ENCODE measurements at regions not wholly inside any gene's neighbourhood (a gene's known extent, or its start where the extent isn't known, plus 50 kb on each side); places are given as distances from the start of the nearest gene placed in this dataset.

DNA sequence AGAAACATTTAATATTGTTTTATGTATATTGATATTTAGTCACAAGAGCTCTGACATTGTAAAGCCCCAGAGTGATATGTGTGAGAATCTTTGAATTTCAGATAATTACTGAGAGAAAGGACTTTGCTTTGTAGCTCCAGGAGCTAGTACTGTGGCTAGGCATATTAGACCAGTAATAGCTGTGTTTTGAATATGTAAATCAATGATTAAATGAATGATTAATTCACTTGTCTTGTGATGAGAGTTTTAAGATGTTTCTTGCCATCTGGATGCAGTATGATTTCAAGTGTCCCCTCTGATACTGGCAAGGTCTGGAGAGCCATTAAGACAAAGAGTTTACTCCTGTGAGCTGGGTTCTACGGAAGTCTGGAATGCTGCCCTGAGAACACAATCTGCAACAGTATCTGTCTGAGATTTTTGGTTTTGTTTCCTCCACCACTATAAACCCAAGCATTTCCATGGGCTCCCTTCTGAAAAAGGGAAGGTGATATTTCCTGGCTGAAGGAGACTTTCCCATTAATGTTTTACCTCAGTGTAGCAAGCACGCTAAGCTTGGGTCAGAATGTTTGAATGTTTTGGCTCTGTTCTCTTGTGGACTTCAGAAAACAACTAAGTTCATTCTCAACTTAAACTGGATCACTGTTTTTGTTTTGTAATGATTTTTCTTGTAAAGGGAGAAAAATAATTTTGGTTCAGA is 61.3 kb upstream of the BICC1 start:
- no peaks in the 10 kb centered on the region for H3K27me3 ChIP-seq (replicated peaks; ENCODE audit: insufficient read depth)
- no peaks in the 10 kb centered on the region for H3K9me2 ChIP-seq (ENCODE audit: insufficient read depth)
- H3K36me3 ChIP-seq (ENCODE audit: low read depth): no peaks in the 10 kb centered on the region
- no peak overlapping the region for H3K4me3 ChIP-seq
- no peak overlapping the region for H3K9ac ChIP-seq
- H2AFZ ChIP-seq: peak overlapping the region; percentile 41
- H3K4me1 ChIP-seq (ENCODE audit: insufficient read depth): peaks cover 10% of the 10 kb centered on the region
- peaks cover 10% of the 10 kb centered on the region; the same call in 1 of the 2 replicates for H3F3A ChIP-seq (ENCODE audit: insufficient read depth)
- in situ Hi-C loops (cut with MboI): no loop called here
- TF ChIP-seq EZH2phosphoT487 (IDR thresholded peaks at IDR 0.05; ENCODE audit: insufficient read depth, low read depth): no peak
- no peak for TF ChIP-seq EZH2 (IDR thresholded peaks at IDR 0.05; ENCODE audit: insufficient read depth, poor library complexity, severe bottlenecking)
- no peaks in the 10 kb centered on the region for H4K20me1 ChIP-seq (ENCODE audit: insufficient read depth)
- H3K9me3 ChIP-seq (ENCODE audit: low read depth): no peaks in the 10 kb centered on the region
- 38 to 42% methylated on average over 2 of the region's 2 CpGs for WGBS, 2 experiments (ENCODE audit: low coverage in 1 of 2, low lambda C conversion rate in 2 of 2, missing lambda C conversion rate in 2 of 2)
- no peaks in the 10 kb centered on the region for H3K79me2 ChIP-seq (ENCODE audit: insufficient read depth)
- no peak overlapping the region for H3K27ac ChIP-seq
- H3K4me2 ChIP-seq (ENCODE audit: unreplicated experiment): peak overlapping the region; percentile 1
- DNase-seq: no peak

DNA sequence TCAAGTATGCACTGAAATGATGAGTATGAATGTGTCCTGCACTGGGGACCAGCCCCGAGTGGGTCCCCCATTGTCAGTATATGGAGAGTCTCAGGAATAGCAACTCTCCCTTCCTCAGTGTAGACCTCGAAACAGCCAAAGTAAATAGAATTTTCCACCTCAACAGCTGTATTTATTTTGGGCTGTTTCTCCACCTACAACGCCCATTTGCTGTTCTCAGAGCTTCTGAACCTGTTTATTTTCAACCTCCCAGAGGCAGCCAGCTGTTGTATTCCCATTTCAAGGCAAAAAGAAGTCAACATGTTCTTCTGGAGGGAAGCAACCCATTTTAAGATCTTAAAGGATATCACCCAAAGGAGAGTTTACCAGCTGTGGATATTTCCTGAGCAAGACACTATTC is 59.6 kb upstream of the BICC1 start:
- H3K4me2 ChIP-seq (ENCODE audit: unreplicated experiment): no peak overlapping the region
- H3F3A ChIP-seq (ENCODE audit: insufficient read depth): peaks cover 25% of the 10 kb centered on the region
- no peak overlapping the region for H3K27ac ChIP-seq
- H3K27me3 ChIP-seq (replicated peaks; ENCODE audit: insufficient read depth): no peaks in the 10 kb centered on the region
- no peak overlapping the region for H3K9ac ChIP-seq
- WGBS, 2 experiments (ENCODE audit: low coverage in 1 of 2, low lambda C conversion rate in 2 of 2, missing lambda C conversion rate in 2 of 2): 96 to 98% methylated on average over 3 of the region's 3 CpGs
- no peaks in the 10 kb centered on the region for H4K20me1 ChIP-seq (ENCODE audit: insufficient read depth)
- H3K79me2 ChIP-seq (ENCODE audit: insufficient read depth): no peaks in the 10 kb centered on the region
- in situ Hi-C loops (cut with MboI): no loop called here
- H3K36me3 ChIP-seq (ENCODE audit: low read depth): no peaks in the 10 kb centered on the region
- no peak overlapping the region for H2AFZ ChIP-seq
- no peak for DNase-seq
- no peak overlapping the region for H3K4me3 ChIP-seq
- no peaks in the 10 kb centered on the region for H3K9me2 ChIP-seq (ENCODE audit: insufficient read depth)
- peaks cover 20% of the 10 kb centered on the region for H3K4me1 ChIP-seq (ENCODE audit: insufficient read depth)
- H3K9me3 ChIP-seq (ENCODE audit: low read depth): no peaks in the 10 kb centered on the region
- TF ChIP-seq EZH2 (IDR thresholded peaks at IDR 0.05; ENCODE audit: insufficient read depth, poor library complexity, severe bottlenecking) (no peak), EZH2phosphoT487 (IDR thresholded peaks at IDR 0.05; ENCODE audit: insufficient read depth, low read depth) (no peak)

DNA sequence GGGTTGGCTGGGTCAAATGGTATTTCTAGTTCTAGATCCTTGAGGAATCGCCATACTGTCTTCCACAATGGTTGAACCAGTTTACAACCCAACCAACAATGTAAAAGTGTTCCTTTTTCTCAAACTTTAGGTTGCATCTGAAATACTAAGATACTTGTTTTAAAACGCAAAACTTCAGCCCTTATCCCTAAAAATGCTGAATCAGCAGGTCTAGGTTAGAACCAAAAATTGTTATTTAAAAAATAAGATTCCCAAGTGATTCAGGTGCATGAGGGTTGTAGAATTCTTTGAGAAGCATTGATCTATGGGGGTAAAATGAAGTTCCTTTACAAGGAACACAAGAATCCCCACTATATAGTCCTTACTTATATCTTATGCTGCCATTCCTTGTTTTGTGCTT is 56.5 kb upstream of the BICC1 start:
- H3K27ac ChIP-seq: no peak overlapping the region
- peaks cover 41% of the 10 kb centered on the region for H3F3A ChIP-seq (ENCODE audit: insufficient read depth)
- H3K9me3 ChIP-seq (ENCODE audit: low read depth): no peaks in the 10 kb centered on the region
- H3K4me3 ChIP-seq: no peak overlapping the region
- 91 to 95% methylated on average over 2 of the region's 2 CpGs for WGBS, 2 experiments (ENCODE audit: low coverage in 1 of 2, low lambda C conversion rate in 2 of 2, missing lambda C conversion rate in 2 of 2)
- H4K20me1 ChIP-seq (ENCODE audit: insufficient read depth): no peaks in the 10 kb centered on the region
- no peak for TF ChIP-seq EZH2 (IDR thresholded peaks at IDR 0.05; ENCODE audit: insufficient read depth, poor library complexity, severe bottlenecking)
- TF ChIP-seq EZH2phosphoT487 (IDR thresholded peaks at IDR 0.05; ENCODE audit: insufficient read depth, low read depth): no peak
- H3K9me2 ChIP-seq (ENCODE audit: insufficient read depth): no peaks in the 10 kb centered on the region
- in situ Hi-C loops (cut with MboI): no loop called here
- H3K4me1 ChIP-seq (ENCODE audit: insufficient read depth): peaks cover 29% of the 10 kb centered on the region
- H3K9ac ChIP-seq: no peak overlapping the region
- H3K4me2 ChIP-seq (ENCODE audit: unreplicated experiment): no peak overlapping the region
- H3K27me3 ChIP-seq (replicated peaks; ENCODE audit: insufficient read depth): no peaks in the 10 kb centered on the region
- H3K36me3 ChIP-seq (ENCODE audit: low read depth): no peaks in the 10 kb centered on the region
- no peak overlapping the region for H2AFZ ChIP-seq
- H3K79me2 ChIP-seq (ENCODE audit: insufficient read depth): no peaks in the 10 kb centered on the region
- DNase-seq: no peak

DNA sequence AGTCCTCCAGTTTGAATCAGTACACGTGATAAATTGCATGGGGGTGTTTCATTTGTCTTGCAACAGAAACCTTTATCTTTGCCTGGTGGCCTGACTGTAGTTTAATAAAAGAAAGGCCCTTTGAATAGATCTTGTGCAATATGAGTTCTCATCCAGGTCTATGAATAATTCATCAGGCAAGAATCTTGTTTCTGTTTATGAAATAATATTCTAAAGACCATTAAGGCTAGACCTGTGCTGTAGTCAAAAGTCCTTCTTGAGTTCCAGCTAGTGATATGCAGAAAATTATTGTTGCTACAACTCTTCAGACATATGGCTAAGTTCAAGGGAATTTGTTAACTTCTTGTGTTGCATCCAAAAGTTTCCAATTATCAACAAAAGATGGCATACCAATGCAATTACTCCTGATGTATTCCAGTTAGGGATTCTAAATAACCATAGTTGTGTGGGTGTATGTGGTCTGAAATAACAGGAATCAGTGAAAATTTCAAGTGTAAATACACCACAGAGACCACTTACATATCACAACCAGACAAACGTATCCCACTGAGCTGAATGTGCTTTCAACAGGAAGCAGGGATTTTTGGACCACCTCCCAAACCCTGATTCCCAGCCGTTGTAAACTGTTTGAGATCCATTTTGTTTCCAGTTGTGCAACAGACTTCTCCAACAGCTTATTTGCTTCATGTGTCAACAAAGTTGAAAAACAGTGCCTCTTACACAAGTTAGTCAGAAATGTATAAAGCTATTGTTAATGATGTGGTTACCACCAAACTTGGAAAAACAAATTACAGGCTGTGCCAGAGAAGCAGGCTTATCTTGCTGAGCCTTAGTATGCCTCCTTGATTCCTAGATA is 54.7 kb upstream of the BICC1 start:
- H3K9ac ChIP-seq: peak overlapping the region; percentile 34
- no peaks in the 10 kb centered on the region for H4K20me1 ChIP-seq (ENCODE audit: insufficient read depth)
- peak overlapping the region; percentile 48 for H3K4me2 ChIP-seq (ENCODE audit: unreplicated experiment)
- H3K27me3 ChIP-seq (replicated peaks; ENCODE audit: insufficient read depth): no peaks in the 10 kb centered on the region
- no peak for TF ChIP-seq EZH2 (IDR thresholded peaks at IDR 0.05; ENCODE audit: insufficient read depth, poor library complexity, severe bottlenecking)
- peak; percentile 97 for TF ChIP-seq EZH2phosphoT487 (IDR thresholded peaks at IDR 0.05; ENCODE audit: insufficient read depth, low read depth)
- no peaks in the 10 kb centered on the region for H3K36me3 ChIP-seq (ENCODE audit: low read depth)
- H3K4me3 ChIP-seq: peak overlapping the region; percentile 5; the same call in 1 of the 2 replicates
- peaks cover 41% of the 10 kb centered on the region for H3F3A ChIP-seq (ENCODE audit: insufficient read depth)
- DNase-seq: peak; percentile 91
- H3K4me1 ChIP-seq (ENCODE audit: insufficient read depth): peaks cover 29% of the 10 kb centered on the region
- H3K9me2 ChIP-seq (ENCODE audit: insufficient read depth): no peaks in the 10 kb centered on the region
- WGBS, 2 experiments (ENCODE audit: low coverage in 1 of 2, low lambda C conversion rate in 2 of 2, missing lambda C conversion rate in 2 of 2): 0 to 1% methylated on average over 3 of the region's 3 CpGs
- no peaks in the 10 kb centered on the region for H3K9me3 ChIP-seq (ENCODE audit: low read depth)
- no peaks in the 10 kb centered on the region for H3K79me2 ChIP-seq (ENCODE audit: insufficient read depth)
- H2AFZ ChIP-seq: no peak overlapping the region
- H3K27ac ChIP-seq: peak overlapping the region; percentile 63
- in situ Hi-C loops (cut with MboI): no loop called here
